NCI-H82 (cell line): ENCODE measurements at regions not wholly inside any gene's neighbourhood (a gene's known extent, or its start where the extent isn't known, plus 50 kb on each side); places are given as distances from the start of the nearest gene placed in this dataset.
"Not testable (repeated sequence)": the region's sequence is repeated elsewhere in the genome, so short reads cannot be mapped to it uniquely, and the experiment has no call there.

ENCODE experiments used
- DNase-seq: peaks from one replicate; lab custom pipeline; 2025; lab: John Stamatoyannopoulos, UW

- no peak for DNase-seq
These were observed 564.7 kb upstream of the ACTRT1 start for GRCh38 chrX:128616933-128617332.

GRCh38 chrX:128606817-128607216, 554.6 kb upstream of the ACTRT1 start:
- not testable (repeated sequence) for DNase-seq

- not testable (repeated sequence) for DNase-seq
These were observed 554.2 kb upstream of the ACTRT1 start for GRCh38 chrX:128606357-128606756.

GRCh38 chrX:128601706-128602105, 549.5 kb upstream of the ACTRT1 start:
- no peak for DNase-seq

DNA sequence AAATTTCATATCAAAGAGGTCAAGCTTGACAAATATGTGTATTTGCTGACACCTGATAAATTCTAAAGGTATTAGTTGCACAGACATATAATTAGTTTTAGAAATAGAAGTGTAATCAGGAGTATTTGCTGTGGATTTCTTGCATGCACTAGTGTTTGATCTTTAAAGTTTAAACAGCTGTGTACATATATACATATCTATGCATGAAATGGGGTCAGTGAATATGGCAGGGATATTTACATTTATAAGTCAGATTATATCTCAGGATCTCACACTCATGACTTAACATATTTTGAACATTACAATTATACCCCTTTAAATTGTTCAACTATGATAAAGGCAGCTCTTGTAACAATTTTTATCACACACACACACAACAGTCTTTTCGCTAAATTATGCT, 547.4 kb upstream of the ACTRT1 start:
- no peak for DNase-seq

- DNase-seq, result no peak
These were observed 529.8 kb upstream of the ACTRT1 start for GRCh38 chrX:128582036-128582435.

- DNase-seq, result no peak
These were observed 529.4 kb upstream of the ACTRT1 start for GRCh38 chrX:128581615-128582014.

DNA sequence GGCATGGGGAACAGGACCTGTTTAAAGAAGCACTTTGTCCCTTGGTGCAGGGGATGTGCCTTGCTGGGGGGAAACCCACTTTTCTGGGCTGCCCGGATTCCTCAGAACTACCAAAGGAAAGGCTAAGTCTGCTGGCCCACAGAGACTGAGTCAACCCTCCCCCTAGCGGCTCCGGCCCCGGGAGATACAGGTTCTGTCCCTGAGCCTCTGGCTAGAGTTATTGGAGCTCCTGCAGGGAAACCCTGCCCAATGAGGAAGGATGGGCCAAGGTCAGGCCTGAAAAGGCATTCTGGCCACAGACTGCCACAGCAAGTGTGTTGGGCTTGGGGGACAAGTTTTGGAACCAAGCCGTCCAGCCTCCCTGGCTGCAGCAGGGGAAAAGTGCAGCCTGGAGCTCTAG, 490.9 kb upstream of the ACTRT1 start:
- no peak for DNase-seq

GRCh38 chrX:128518508-128518907, 466.3 kb upstream of the ACTRT1 start:
- peak; percentile 23 for DNase-seq

DNA sequence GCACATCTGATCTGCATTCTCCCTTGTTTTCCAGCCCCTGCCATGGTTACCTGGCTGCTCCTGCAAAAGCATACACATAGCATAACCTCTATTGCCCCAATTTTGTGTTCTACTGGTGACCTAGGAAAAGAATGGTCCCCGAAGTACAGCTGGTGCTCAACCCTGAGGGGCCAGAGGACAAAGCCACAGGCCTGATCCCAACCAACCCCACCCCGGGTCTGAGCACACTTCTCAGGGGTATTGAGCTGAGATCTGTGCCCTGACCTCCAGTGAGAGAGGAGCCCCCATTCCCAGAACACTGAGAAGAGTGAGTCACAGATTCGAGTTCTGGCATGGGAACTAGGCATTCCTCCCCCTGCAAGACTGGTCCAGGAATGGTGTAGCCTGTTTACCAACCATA, 465.5 kb upstream of the ACTRT1 start:
- no peak for DNase-seq

- no peak for DNase-seq
These were observed 452.3 kb upstream of the ACTRT1 start for GRCh38 chrX:128504496-128504895.

DNA sequence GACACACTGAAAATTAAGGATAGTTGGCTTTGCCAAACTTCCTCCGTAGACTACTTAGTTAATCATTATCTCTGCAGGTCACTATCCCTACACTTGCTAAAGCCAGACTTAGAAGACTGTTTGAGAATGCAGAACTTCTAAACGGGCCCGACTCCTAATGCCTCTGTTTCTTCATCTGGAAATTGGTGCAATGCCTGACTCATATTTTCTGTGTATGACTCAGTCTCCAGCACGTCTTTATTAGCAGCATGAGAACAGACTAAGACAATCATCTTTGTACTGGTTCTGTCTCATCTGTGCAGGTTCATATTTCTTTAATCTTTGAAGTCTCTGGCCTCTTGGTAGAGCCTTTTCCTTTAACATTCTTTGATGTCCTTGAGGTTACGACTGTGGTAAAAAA, 411.9 kb upstream of the ACTRT1 start:
- no peak for DNase-seq

- DNase-seq, result peak; percentile 72
These were observed 408.6 kb upstream of the ACTRT1 start for GRCh38 chrX:128460835-128461234.

DNA sequence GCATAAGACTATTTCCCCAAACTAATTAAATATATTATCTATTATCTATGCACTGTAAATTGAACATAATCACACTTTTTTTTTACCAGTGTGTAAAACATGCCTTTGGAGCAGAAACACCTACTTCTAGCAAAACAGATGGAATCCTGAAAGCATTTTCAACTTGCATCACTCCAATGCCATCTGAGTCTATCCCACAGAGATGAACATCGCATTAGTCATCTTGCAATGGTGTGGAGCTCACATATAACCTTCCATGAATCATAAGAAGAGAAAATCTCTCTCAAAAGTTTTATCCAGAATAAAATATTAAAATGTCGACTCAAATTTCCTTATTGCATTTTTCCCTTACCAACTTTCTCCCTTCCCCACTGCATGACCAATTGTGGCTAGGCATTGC, 406.7 kb upstream of the ACTRT1 start:
- DNase-seq, result no peak

DNA sequence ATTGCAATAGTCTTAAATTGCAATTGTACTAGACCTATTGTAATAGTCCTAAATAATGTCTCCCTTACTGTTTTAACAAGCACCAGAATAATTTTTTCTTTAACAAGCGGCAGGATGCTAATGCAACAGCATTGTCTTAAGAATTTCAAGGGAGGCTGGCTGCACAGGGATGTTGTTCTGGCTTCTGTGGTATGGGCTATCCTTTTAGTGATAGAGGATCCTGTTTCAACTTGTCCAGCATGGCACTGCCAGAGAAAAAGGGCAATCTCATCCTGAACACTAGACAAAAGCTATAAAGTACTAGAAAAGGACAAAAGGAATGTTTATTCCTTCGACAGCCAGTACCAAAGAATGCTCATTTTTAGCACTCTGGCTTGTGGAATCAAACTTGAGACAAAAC, 405.5 kb upstream of the ACTRT1 start:
- no peak for DNase-seq

- no peak for DNase-seq
These were observed 387.0 kb upstream of the ACTRT1 start for GRCh38 chrX:128439159-128439558.

GRCh38 chrX:128438082-128438481, 385.9 kb upstream of the ACTRT1 start:
- no peak for DNase-seq

GRCh38 chrX:128436397-128437103, 384.3 kb upstream of the ACTRT1 start:
- no peak for DNase-seq

GRCh38 chrX:128425546-128425945, 373.3 kb upstream of the ACTRT1 start:
- no peak for DNase-seq

DNA sequence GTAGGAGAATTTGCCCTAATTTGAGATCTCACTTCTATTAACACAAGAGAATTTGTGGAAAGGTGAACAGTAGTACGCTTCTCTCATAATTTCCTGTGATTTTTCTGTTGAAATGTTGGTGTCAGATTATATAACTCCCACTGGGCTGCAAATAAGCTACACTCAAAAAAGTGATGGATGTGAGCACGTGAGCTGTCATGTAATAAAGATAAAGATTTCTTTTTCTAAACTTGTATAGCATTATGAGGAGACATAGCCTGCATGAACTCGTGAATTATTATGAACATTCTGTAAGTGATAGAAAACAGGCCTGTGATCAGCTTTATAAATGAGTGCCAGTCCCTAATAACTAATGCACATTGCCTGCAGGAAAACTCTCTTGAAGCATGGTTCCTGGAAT, 356.6 kb upstream of the ACTRT1 start:
- DNase-seq, result no peak

DNA sequence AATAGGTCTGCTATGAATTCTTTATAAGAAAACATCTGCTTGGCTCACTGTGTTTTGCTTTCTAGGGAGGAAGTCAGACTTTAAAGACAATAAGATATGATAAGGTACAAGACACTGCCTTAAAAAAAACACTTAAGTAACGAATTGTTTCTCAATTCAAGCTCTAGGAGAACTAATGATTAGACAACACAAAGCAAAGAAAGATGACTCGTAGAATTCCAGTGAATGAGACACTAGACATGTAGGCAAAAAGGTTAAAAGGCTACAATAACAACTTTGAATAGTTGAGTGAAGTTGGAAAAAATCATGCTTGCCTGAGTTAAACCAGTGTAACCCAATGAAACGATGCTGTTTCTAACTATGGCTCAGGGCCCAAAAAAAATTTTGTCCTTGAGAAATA, 344.4 kb upstream of the ACTRT1 start:
- no peak for DNase-seq

DNA sequence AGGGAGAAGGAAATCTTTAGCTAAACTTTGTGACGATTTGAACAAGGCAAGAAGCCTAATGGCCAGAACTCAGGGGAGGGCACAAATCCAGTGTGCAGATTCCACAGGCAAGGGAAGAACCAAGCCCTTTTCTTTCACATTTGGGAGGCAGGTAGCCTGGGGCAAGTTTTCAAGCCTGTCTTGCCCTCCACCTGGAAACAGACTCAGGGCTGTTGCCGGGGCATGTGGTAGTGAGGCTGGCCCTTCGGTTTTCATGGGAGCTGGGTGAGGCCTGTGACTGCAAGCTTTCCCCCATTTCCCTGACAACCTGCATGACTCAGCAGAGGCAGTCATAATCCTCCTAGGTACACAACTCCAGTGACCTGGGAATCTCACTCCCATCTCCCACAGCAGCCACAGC, 331.6 kb upstream of the ACTRT1 start:
- DNase-seq, result not testable (repeated sequence)

DNA sequence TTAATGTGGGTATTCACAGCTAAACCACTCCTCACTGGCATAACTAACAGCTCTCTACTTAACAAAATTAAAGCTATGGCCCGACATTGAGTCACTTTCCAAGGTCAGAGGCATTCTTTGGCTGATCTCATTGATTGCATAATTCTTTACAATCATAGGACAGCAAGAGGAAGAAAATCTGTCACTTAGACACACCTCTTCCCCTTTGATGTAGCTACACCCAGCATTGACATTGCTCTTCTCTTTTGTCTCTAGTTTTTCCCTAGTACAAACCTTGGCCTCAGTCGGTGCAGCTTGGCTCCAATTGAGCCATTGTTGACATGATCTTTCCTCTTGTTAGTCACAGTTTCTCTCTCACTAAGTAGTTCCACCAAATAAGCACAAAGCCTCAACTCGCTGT, 313.3 kb upstream of the ACTRT1 start:
- no peak for DNase-seq

- DNase-seq, result no peak
These were observed 283.5 kb upstream of the ACTRT1 start for GRCh38 chrX:128335671-128336070.
